ENCODE measurements at regions not wholly inside any gene's neighbourhood (a gene's known extent, or its start where the extent isn't known, plus 50 kb on each side); places are given as distances from the start of the nearest gene placed in this dataset.
"Not testable (repeated sequence)": the region's sequence is repeated elsewhere in the genome, so short reads cannot be mapped to it uniquely, and the experiment has no call there.

GRCh38 chr9:102403514-102403913 lies 591.6 kb upstream of the CYLC2 start:
- H3K4me1 ChIP-seq, result no peaks in the 10 kb centered on the region
- H3K36me3 ChIP-seq, result no peaks in the 10 kb centered on the region
- 73 to 84% methylated on average over 3 of the region's 3 CpGs for WGBS, 2 donors
- intact Hi-C loops (cut with DNase I), result no loop called here
- TF ChIP-seq POLR2A (IDR thresholded peaks at IDR 0.05) (no peak), CTCF (IDR thresholded peaks at IDR 0.05) (no peak)
- H3K9me3 ChIP-seq, result no peaks in the 10 kb centered on the region
- DNase-seq, result no peak
- H3K27me3 ChIP-seq, result no peaks in the 10 kb centered on the region
- no peak overlapping the region for H3K4me3 ChIP-seq (replicated peaks in 1 of 3)
- H3K27ac ChIP-seq, result no peak overlapping the region

DNA sequence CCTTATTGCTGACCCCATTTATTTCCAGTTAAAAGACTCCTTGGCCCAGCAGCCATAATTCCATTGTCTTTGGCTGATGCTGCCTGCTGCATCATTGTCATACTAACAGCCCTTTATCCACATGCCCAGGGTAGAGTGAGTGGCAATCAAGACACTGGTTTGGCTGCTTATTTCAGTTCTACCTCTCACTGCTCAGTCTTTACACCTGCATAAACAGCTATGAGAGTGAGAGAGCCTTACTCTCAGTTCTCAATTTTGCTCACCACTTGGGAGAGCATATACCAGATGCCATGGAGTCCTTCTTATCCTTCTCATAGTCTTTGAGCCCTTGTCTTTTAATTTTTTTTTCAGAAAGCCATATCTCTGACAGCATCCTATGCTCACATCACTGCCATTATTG lies 596.9 kb upstream of the CYLC2 start:
- Histone ChIP-seq H3K4me3 (replicated peaks in 1 of 3) (no peak overlapping the region), H3K9me3 (no peaks in the 10 kb centered on the region), H3K36me3 (no peaks in the 10 kb centered on the region), H3K4me1 (no peaks in the 10 kb centered on the region), H3K27ac (no peak overlapping the region), H3K27me3 (no peaks in the 10 kb centered on the region)
- no peak for DNase-seq
- TF ChIP-seq POLR2A (IDR thresholded peaks at IDR 0.05) (no peak), CTCF (IDR thresholded peaks at IDR 0.05) (no peak)
- intact Hi-C loops (cut with DNase I), result no loop called here

DNA sequence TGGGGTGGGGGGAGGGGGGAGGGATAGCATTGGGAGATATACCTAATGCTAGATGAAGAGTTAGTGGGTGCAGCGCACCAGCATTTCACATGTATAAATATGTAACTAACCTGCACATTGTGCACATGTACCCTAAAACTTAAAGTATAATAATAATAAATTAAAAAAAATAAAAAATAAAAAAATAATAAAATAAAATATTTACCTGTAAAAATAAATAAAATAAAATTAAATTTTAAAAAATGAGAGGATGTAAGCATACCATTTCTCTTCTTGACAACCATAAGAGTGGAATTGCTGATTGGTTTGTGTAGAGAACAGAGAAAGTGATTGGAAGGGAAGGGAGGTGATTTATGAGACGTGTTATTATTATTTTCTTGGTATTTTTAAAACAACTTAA lies 609.5 kb upstream of the CYLC2 start:
- H3K4me3 ChIP-seq (replicated peaks in 1 of 3); H3K9me3 ChIP-seq; H3K27me3 ChIP-seq; H3K27ac ChIP-seq; H3K36me3 ChIP-seq; H3K4me1 ChIP-seq; intact Hi-C loops (cut with DNase I); DNase-seq: not testable (repeated sequence)
- WGBS, 2 donors, result 90 to 92% methylated on average over 2 of the region's 2 CpGs

- TF ChIP-seq CTCF (IDR thresholded peaks at IDR 0.05) (no peak), POLR2A (IDR thresholded peaks at IDR 0.05) (no peak)
- intact Hi-C loops (cut with DNase I), result no loop called here
- 57 to 62% methylated on average over 6 of the region's 6 CpGs for WGBS, 2 donors
- no peaks in the 10 kb centered on the region for H3K36me3 ChIP-seq
- no peaks in the 10 kb centered on the region for H3K27me3 ChIP-seq
- no peak for DNase-seq
- H3K27ac ChIP-seq, result no peak overlapping the region
- no peaks in the 10 kb centered on the region for H3K4me1 ChIP-seq
- H3K9me3 ChIP-seq, result no peaks in the 10 kb centered on the region
- H3K4me3 ChIP-seq (replicated peaks in 1 of 3), result no peak overlapping the region
These were observed 624.2 kb upstream of the GRIN3A start for GRCh38 chr9:102362470-102363132.

DNA sequence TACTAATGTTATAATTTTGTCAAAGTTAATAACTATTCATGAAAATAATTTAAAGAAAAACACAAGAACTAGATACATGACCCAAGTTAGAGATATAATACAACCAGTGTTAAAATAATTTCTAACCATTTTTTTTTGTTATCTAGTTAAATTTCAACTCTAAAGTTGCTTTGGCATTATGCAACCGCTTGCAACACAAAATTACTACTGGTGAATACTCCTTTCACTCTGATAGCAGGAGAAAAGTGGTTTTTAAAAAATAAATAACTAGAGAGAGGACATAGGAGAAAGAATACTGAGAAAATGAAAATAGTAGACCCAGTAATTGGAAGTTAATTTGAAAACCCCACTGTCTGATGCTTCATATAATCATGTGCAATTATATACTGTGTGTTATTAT lies 622.4 kb upstream of the GRIN3A start:
- H3K36me3 ChIP-seq, result no peaks in the 10 kb centered on the region
- no peak overlapping the region for H3K4me3 ChIP-seq (replicated peaks in 1 of 3)
- no peaks in the 10 kb centered on the region for H3K4me1 ChIP-seq
- intact Hi-C loops (cut with DNase I), result no loop called here
- no peak overlapping the region for H3K27ac ChIP-seq
- no peaks in the 10 kb centered on the region for H3K9me3 ChIP-seq
- WGBS, 2 donors, result 72 to 86% methylated on average over 1 of the region's 1 CpG
- TF ChIP-seq CTCF (IDR thresholded peaks at IDR 0.05) (no peak), POLR2A (IDR thresholded peaks at IDR 0.05) (no peak)
- no peak for DNase-seq
- no peaks in the 10 kb centered on the region for H3K27me3 ChIP-seq

DNA sequence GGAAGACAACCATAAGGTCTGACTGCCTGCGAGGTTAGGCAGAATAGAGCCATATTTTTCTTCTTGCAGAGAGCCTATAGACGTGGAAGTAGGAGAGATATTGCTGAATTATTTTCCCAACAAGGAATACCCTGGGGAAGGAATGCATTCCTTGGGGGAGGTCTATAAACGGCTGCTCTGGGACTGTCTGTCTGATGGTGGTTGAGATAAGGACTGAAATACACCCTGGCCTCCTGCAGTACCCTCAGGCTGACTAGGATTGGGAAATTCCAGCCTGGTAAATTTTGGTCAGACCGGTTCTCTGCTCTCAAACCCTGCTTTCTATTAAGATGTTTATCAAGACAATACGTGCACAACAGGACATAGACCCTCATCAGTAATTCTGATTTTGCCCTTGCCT lies 617.5 kb upstream of the GRIN3A start:
- Histone ChIP-seq H3K27ac (no peak overlapping the region), H3K27me3 (no peaks in the 10 kb centered on the region), H3K9me3 (no peaks in the 10 kb centered on the region), H3K4me3 (replicated peaks in 1 of 3) (no peak overlapping the region), H3K36me3 (no peaks in the 10 kb centered on the region), H3K4me1 (no peaks in the 10 kb centered on the region)
- WGBS, 2 donors, result 81 to 84% methylated on average over 5 of the region's 5 CpGs
- no peak for TF ChIP-seq CTCF (IDR thresholded peaks at IDR 0.05)
- TF ChIP-seq POLR2A (IDR thresholded peaks at IDR 0.05), result no peak
- DNase-seq, result no peak
- intact Hi-C loops (cut with DNase I), result no loop called here

Data from thyroid gland (tissue), 4 donors.